HepG2 (cell line): ENCODE measurements at regions not wholly inside any gene's neighbourhood (a gene's known extent, or its start where the extent isn't known, plus 50 kb on each side); places are given as distances from the start of the nearest gene placed in this dataset.

Experiments
- ATAC-seq: fragments of 200-7000 bp; cut with Tn5 transposase; 3 replicates; pipeline ENCODE4 v1.9.1; 2020; ENCODE audit warnings: mild to moderate bottlenecking, moderate library complexity
- BruUV-seq: library from RNA; stranded (reverse); fragments of 400-500 nt; replicated peaks from 2 replicates; lab custom pipeline; 2021; lab: Mats Ljungman, UMichigan
- CTCF ChIA-PET: fragments of 300-600 bp; formaldehyde crosslinking; extraction: SDS; loops from one replicate; lab custom pipeline; 2021; ENCODE audit warnings: low total read pairs, inconsistent platforms, low intra/inter-chr PET ratio; lab: Yijun Ruan, JAX
- POLR2A ChIA-PET: fragments of 350-600 bp; sonication (Branson Sonifier 250); formaldehyde crosslinking; loops from one replicate; lab custom pipeline; 2020; ENCODE audit warnings: antibody characterized with exemption, inconsistent platforms; lab: Yijun Ruan, JAX
- DNase-seq: peaks from one replicate; pipeline ENCODE4 v3.0.0-alpha.2; 2015; ENCODE audit warnings: low spot score
- FAIRE-seq: peaks from 3 replicates; lab custom pipeline; 2011; peaks lifted over from hg19 to GRCh38; lab: Jason Lieb, UNC
- H2AFZ ChIP-seq: one replicate; pipeline ENCODE4 v1.6.1; 2011; ENCODE audit warnings: low read length, inconsistent platforms
- H3K27ac ChIP-seq: fragments of 300-600 bp; 3 replicates; pipeline ENCODE4 v1.8.0; 2011; ENCODE audit warnings: mixed run types, mild to moderate bottlenecking, mixed read lengths, low read length, inconsistent platforms; ENCODE audit not compliant: insufficient read depth; ENCODE audit errors: extremely low read length
- H3K27me3 ChIP-seq, 2 experiments: fragments of 200-600 bp in 1 of 2; 2 replicates in 1 of 2; 3 replicates in 1 of 2; pipeline versions ENCODE4 v1.6.0 to v1.8.0; 2011; ENCODE audit warnings: low read length in 2 of 2, mild to moderate bottlenecking in 2 of 2, moderate library complexity in 2 of 2, inconsistent platforms in 1 of 2; ENCODE audit not compliant: insufficient read depth in 2 of 2, control insufficient read depth in 1 of 2
- H3K36me3 ChIP-seq, 2 experiments: fragments of 200-600 bp in 1 of 2; replicated peaks in 1 of 2; 2 replicates in 1 of 2; 3 replicates in 1 of 2; pipeline versions ENCODE4 v1.5.1 to v1.8.0; 2011; ENCODE audit warnings: low read length in 2 of 2, inconsistent platforms in 1 of 2; ENCODE audit not compliant: insufficient read depth in 2 of 2, control insufficient read depth in 1 of 2
- H3K4me1 ChIP-seq: 2 replicates; pipeline ENCODE4 v1.5.1; 2012; ENCODE audit warnings: low read length, inconsistent platforms; ENCODE audit not compliant: insufficient read depth
- H3K4me2 ChIP-seq: 2 replicates; pipeline ENCODE4 v1.6.0; 2011; ENCODE audit warnings: low read depth, low read length, inconsistent platforms
- H3K4me3 ChIP-seq, 3 experiments: fragments of 200-600 bp in 1 of 3; sonication (generic), shearing (Covaris generic) in 1 of 3; replicated peaks in 1 of 3; 2 replicates each; pipeline ENCODE4 v1.5.1; 2011 to 2016; ENCODE audit warnings: low read length in 3 of 3, inconsistent platforms in 2 of 3, low read depth in 2 of 3, mild to moderate bottlenecking in 2 of 3, control low read depth in 1 of 3, mixed read lengths in 1 of 3; ENCODE audit not compliant: insufficient read depth in 1 of 3
- H3K79me2 ChIP-seq: one replicate; pipeline ENCODE4 v1.6.1; 2011; ENCODE audit warnings: low read length, inconsistent platforms; ENCODE audit not compliant: insufficient read depth
- H3K9ac ChIP-seq: 2 replicates; pipeline ENCODE4 v1.6.0; 2011; ENCODE audit warnings: mild to moderate bottlenecking, low read depth, low read length, inconsistent platforms; ENCODE audit not compliant: insufficient read depth
- H3K9me3 ChIP-seq: 2 replicates; pipeline ENCODE4 v1.5.1; 2012; ENCODE audit warnings: mild to moderate bottlenecking, low read length
- H4K20me1 ChIP-seq: 2 replicates; pipeline ENCODE4 v1.6.0; 2011; ENCODE audit warnings: inconsistent platforms, mild to moderate bottlenecking, low read length, moderate library complexity; ENCODE audit not compliant: insufficient read depth
- ADNP ChIP-seq: sonication (generic); formaldehyde crosslinking; IDR thresholded peaks from 2 replicates; pipeline ENCODE4 v1.4.0; 2020; ENCODE audit warnings: missing genetic modification reagents
- NCOA5 ChIP-seq: sonication (generic); formaldehyde crosslinking; IDR thresholded peaks from 2 replicates; pipeline ENCODE4 v1.4.0; 2020; ENCODE audit warnings: missing genetic modification reagents
- NFYC ChIP-seq: IDR thresholded peaks from 2 replicates; pipeline ENCODE4 v1.6.1; 2016; ENCODE audit warnings: missing genetic modification reagents, missing compliant biosample characterization
- SRSF4 ChIP-seq: fragments of 200-400 bp; formaldehyde crosslinking; IDR thresholded peaks from one replicate; pipeline ENCODE4 v1.6.1; 2018; ENCODE audit warnings: mild to moderate bottlenecking, low read depth, low read length, moderate library complexity; ENCODE audit not compliant: poor library complexity, severe bottlenecking
- ZBTB34 ChIP-seq: sonication (generic); formaldehyde crosslinking; IDR thresholded peaks from 2 replicates; pipeline ENCODE4 v1.8.0; 2022; ENCODE audit warnings: mild to moderate bottlenecking, missing genetic modification reagents
- ZNF235 ChIP-seq: sonication (generic); formaldehyde crosslinking; IDR thresholded peaks from 2 replicates; pipeline ENCODE4 v1.8.1; 2023; ENCODE audit warnings: mild to moderate bottlenecking, missing genetic modification reagents, borderline replicate concordance
- ZNF687 ChIP-seq: sonication (generic); formaldehyde crosslinking; IDR thresholded peaks from 2 replicates; pipeline ENCODE4 v1.5.1; 2020; ENCODE audit warnings: mild to moderate bottlenecking, missing genetic modification reagents, moderate library complexity
- WGBS: methylation state at CpG from one replicate; pipeline ENCODE4 v1.1.6; 2017; ENCODE audit warnings: low lambda C conversion rate; 5-methylcytosine and 5-hydroxymethylcytosine counted together
- in situ Hi-C: cut with HindIII; loops from 2 replicates; pipeline ENCODE4 v1.10.0; 2017; ENCODE audit warnings: low pct_unique_long_range_greater_than_20kb; ENCODE audit not compliant: extremely low pct_ligation_motif_present
- intact Hi-C: fragments of 100-400 bp; cut with micrococcal nuclease; formaldehyde crosslinking; loops from one replicate; pipeline ENCODE4 v1.10.0; 2022; ENCODE audit not compliant: unreplicated experiment

- TF ChIP-seq ZBTB34 = no peak
- TF ChIP-seq NFYC (CRISPR knock-in tag) = no peak
- no peak for TF ChIP-seq SRSF4
- TF ChIP-seq ADNP (CRISPR knock-in tag) = peak; percentile 89; the same call in 1 of the 2 replicates
- TF ChIP-seq ZNF235 (CRISPR knock-in tag) = no peak
Measured at GRCh38 chr6:109258129-109258528, 124.1 kb downstream of the CD164 start (continued).

GRCh38 chr6:109257494-109257893 is 124.8 kb downstream of the CD164 start:
- Histone ChIP-seq H3K27me3 (no peaks in the 10 kb centered on the region), H4K20me1 (no peaks in the 10 kb centered on the region), H3K9ac (no peak overlapping the region), H3K4me2 (no peak overlapping the region), H3K4me3 (no peak overlapping the region), H2AFZ (no peak overlapping the region), H3K9me3 (no peaks in the 10 kb centered on the region), H3K4me1 (peaks cover 30% of the 10 kb centered on the region), H3K79me2 (no peaks in the 10 kb centered on the region), H3K27ac (no peak overlapping the region), H3K36me3 (peaks cover 4 to 13% of the 10 kb centered on the region in 2 experiments; a peak in 4 of 5 replicates)
- ATAC-seq = no peak
- CTCF ChIA-PET = no interaction called here
- intact Hi-C loops (no loop called here), in situ Hi-C loops (no loop called here)
- no peak for FAIRE-seq
- WGBS = 93% methylated on average over 2 of the region's 2 CpGs
- POLR2A ChIA-PET = no interaction called here
- peak; percentile 16; the same call in 1 of the 2 replicates for TF ChIP-seq ZNF687
- TF ChIP-seq NCOA5 = no peak
- DNase-seq = no peak
- BruUV-seq = no TSS peak
